PC-9 (cell line): ENCODE measurements at regions not wholly inside any gene's neighbourhood (a gene's known extent, or its start where the extent isn't known, plus 50 kb on each side); places are given as distances from the start of the nearest gene placed in this dataset.

Experiments
- BruUV-seq: library from RNA; stranded (reverse); fragments of 400-500 nt; replicated peaks from 2 replicates; lab custom pipeline; 2021; lab: Mats Ljungman, UMichigan
- CTCF ChIA-PET: fragments of 300-600 bp; sonication (Branson Sonifier 250); formaldehyde crosslinking; loops from one replicate; lab custom pipeline; 2022; ENCODE audit warnings: antibody characterized with exemption; lab: Charles Lee
- POLR2A ChIA-PET: fragments of 300-600 bp; sonication (Branson Sonifier 250); formaldehyde crosslinking; loops from one replicate; lab custom pipeline; 2022; ENCODE audit warnings: antibody characterized with exemption; ENCODE audit not compliant: unreplicated experiment; lab: Charles Lee
- DNase-seq, 2 experiments: peaks; one replicate each; pipeline versions ENCODE4 v3.0.0 to v3.0.0-alpha.2; 2015 to 2022; ENCODE audit warnings: mixed read lengths in 1 of 2
- H2AFZ ChIP-seq: fragments of 200-600 bp; sonication (generic); 2 replicates; pipeline ENCODE4 v1.8.1; 2017; ENCODE audit warnings: antibody characterized with exemption
- H3F3A ChIP-seq: fragments of 200-600 bp; sonication (generic); 2 replicates; pipeline ENCODE4 v1.8.1; 2017; ENCODE audit warnings: antibody characterized with exemption, mild to moderate bottlenecking, low read depth; ENCODE audit not compliant: insufficient read depth
- H3K27ac ChIP-seq: fragments of 200-600 bp; sonication (generic); 2 replicates; pipeline ENCODE4 v1.6.1; 2016; ENCODE audit warnings: mixed run types
- H3K27me3 ChIP-seq: fragments of 200-600 bp; sonication (generic); 2 replicates; pipeline ENCODE4 v1.6.1; 2016; ENCODE audit warnings: low read depth, mixed run types; ENCODE audit not compliant: insufficient read depth
- H3K36me3 ChIP-seq: fragments of 200-600 bp; sonication (generic); 2 replicates; pipeline ENCODE4 v1.6.1; 2016; ENCODE audit warnings: low read depth, mixed run types
- H3K4me1 ChIP-seq: fragments of 200-600 bp; sonication (generic); replicated peaks from 2 replicates; pipeline ENCODE4 v1.6.1; 2016; ENCODE audit warnings: mixed run types; ENCODE audit not compliant: insufficient read depth
- H3K4me2 ChIP-seq: fragments of 200-600 bp; sonication (generic); 2 replicates; pipeline ENCODE4 v1.6.1; 2017; ENCODE audit warnings: mixed run types
- H3K4me3 ChIP-seq: fragments of 200-600 bp; sonication (generic); 2 replicates; pipeline ENCODE4 v1.6.1; 2016; ENCODE audit warnings: mixed run types
- H3K79me2 ChIP-seq: fragments of 200-600 bp; sonication (generic); 2 replicates; pipeline ENCODE4 v1.6.1; 2017; ENCODE audit warnings: low read depth, mixed run types
- H3K9me2 ChIP-seq: fragments of 200-600 bp; sonication (generic); 2 replicates; pipeline ENCODE4 v1.8.1; 2017; ENCODE audit warnings: mild to moderate bottlenecking; ENCODE audit not compliant: insufficient read depth
- H3K9me3 ChIP-seq: fragments of 200-600 bp; sonication (generic); 2 replicates; pipeline ENCODE4 v1.8.1; 2016; ENCODE audit warnings: low read depth; ENCODE audit not compliant: insufficient read depth
- H4K20me1 ChIP-seq: fragments of 200-600 bp; sonication (generic); 2 replicates; pipeline ENCODE4 v1.8.1; 2017; ENCODE audit not compliant: insufficient read depth
- CTCF ChIP-seq: fragments of 200-600 bp; sonication (generic); conservative IDR thresholded peaks from 2 replicates; pipeline ENCODE4 v1.6.1; 2017; ENCODE audit warnings: mixed run types, antibody characterized with exemption, mild to moderate bottlenecking, moderate library complexity
- EZH2 ChIP-seq: fragments of 200-600 bp; sonication (generic); IDR thresholded peaks from 2 replicates; pipeline ENCODE4 v1.8.0; 2017; ENCODE audit warnings: antibody characterized with exemption, low read depth
- intact Hi-C: fragments of 100-400 bp; cut with micrococcal nuclease; formaldehyde crosslinking; loops from one replicate; pipeline ENCODE4 v1.10.0; 2022; ENCODE audit not compliant: unreplicated experiment

DNA sequence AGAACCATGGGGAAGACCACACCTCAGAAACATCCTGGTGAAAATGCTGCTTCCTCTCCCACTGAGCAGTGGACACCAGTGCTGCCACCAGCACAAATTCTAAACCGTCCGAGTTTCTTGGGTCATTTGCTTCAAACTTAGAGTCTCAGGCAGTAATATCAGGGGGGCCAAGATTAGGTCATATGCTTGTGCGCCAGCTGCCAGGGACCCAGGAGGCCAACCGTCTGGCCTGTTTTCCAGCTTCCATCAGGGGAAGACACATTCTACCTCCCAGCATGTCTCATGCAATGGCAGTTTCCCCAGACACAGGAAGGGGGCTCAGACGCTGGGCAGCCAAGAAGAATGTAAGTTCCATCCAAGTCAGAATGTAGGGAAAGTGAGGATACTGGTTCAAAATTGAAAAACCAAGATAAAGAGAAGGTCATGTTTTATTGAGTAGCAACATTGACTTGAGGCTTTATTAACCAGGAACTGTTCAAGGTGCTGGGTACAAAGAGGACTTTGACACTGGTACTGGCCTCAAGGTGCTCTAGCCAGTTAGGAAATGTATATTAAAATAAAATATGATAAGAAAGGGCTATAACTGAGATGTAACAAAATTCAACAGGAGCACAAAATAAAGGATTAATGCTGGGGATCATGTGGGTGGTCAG is 59.7 kb upstream of the EED start:
- intact Hi-C loops: loop anchor here (2.0 kb wide), 1 partner anchor 60 kb away; the partner anchor contains the start of gene EED
- BruUV-seq: no TSS peak
- CTCF ChIA-PET: no interaction called here

GRCh38 chr11:86183694-86184093 is 60.9 kb upstream of the EED start:
- Histone ChIP-seq H3K9me3 (no peaks in the 10 kb centered on the region; the same call in 1 of the 2 replicates), H3K79me2 (no peaks in the 10 kb centered on the region), H4K20me1 (no peaks in the 10 kb centered on the region), H3K4me3 (peak overlapping the region; percentile 29; the same call in 1 of the 2 replicates), H3K9me2 (no peaks in the 10 kb centered on the region), H3K4me2 (peak overlapping the region; percentile 72), H3K36me3 (no peaks in the 10 kb centered on the region), H2AFZ (peak overlapping the region; percentile 64; the same call in 1 of the 2 replicates), H3K27ac (peak overlapping the region; percentile 80), H3F3A (peaks cover 19% of the 10 kb centered on the region), H3K27me3 (no peaks in the 10 kb centered on the region), H3K4me1 (peaks cover 23% of the 10 kb centered on the region)
- ChIA-PET POLR2A (interaction anchor here (0.7 kb wide), 1 partner anchor 12 kb away, joined by 4 read pairs; no protein-coding TSS in a partner anchor), CTCF (interaction anchor here (1.3 to 2.2 kb wide), 2 partner anchors 10 kb away, joined by 3 to 6 read pairs; no protein-coding TSS in a partner anchor)
- peak in 1 of 2 experiments; percentile 48 for DNase-seq
- TF ChIP-seq CTCF (no peak), EZH2 (no peak)
- intact Hi-C loops: loop anchor here (2.0 kb wide), 1 partner anchor 61 kb away; the partner anchor contains the start of gene EED
- BruUV-seq: no TSS peak

More for the DNA sequence above, 59.7 kb upstream of the EED start:
- peaks cover 19% of the 10 kb centered on the region for H3F3A ChIP-seq
- POLR2A ChIA-PET: interaction anchor here (0.6 kb wide), 1 partner anchor 54 kb away, joined by 7 read pairs; no protein-coding TSS in a partner anchor
- H3K27ac ChIP-seq: no peak overlapping the region
- DNase-seq: no peak
- H3K79me2 ChIP-seq: no peaks in the 10 kb centered on the region
- no peaks in the 10 kb centered on the region for H4K20me1 ChIP-seq
- no peak overlapping the region for H3K4me3 ChIP-seq
- H3K4me1 ChIP-seq: peaks cover 23% of the 10 kb centered on the region
- TF ChIP-seq EZH2: no peak
- H3K36me3 ChIP-seq: no peaks in the 10 kb centered on the region
- no peaks in the 10 kb centered on the region; the same call in 1 of the 2 replicates for H3K9me3 ChIP-seq
- H3K9me2 ChIP-seq: no peaks in the 10 kb centered on the region
- H2AFZ ChIP-seq: no peak overlapping the region
- no peaks in the 10 kb centered on the region for H3K27me3 ChIP-seq
- no peak overlapping the region for H3K4me2 ChIP-seq

GRCh38 chr11:86182976-86183584 is 61.5 kb upstream of the EED start:
- ChIA-PET CTCF (interaction anchor here (1.3 to 2.2 kb wide), 2 partner anchors 9 to 11 kb away, joined by 3 to 6 read pairs; no protein-coding TSS in a partner anchor), POLR2A (interaction anchor here (0.6 to 0.7 kb wide), 3 partner anchors 9 to 116 kb away, joined by 4 to 9 read pairs (median 7); no protein-coding TSS in a partner anchor)
- Histone ChIP-seq H3K9me3 (no peaks in the 10 kb centered on the region; the same call in 1 of the 2 replicates), H3K4me3 (peak overlapping the region; percentile 29; the same call in 1 of the 2 replicates), H3K4me1 (peaks cover 23% of the 10 kb centered on the region), H4K20me1 (no peaks in the 10 kb centered on the region), H3K27ac (peak overlapping the region; percentile 80), H3F3A (peaks cover 19% of the 10 kb centered on the region), H3K79me2 (no peaks in the 10 kb centered on the region), H2AFZ (peak overlapping the region; percentile 64; the same call in 1 of the 2 replicates), H3K36me3 (no peaks in the 10 kb centered on the region), H3K27me3 (no peaks in the 10 kb centered on the region), H3K9me2 (no peaks in the 10 kb centered on the region), H3K4me2 (peak overlapping the region; percentile 72)
- no TSS peak for BruUV-seq
- DNase-seq: peak; percentile 88 to 98
- TF ChIP-seq CTCF (no peak), EZH2 (no peak)
- intact Hi-C loops: no loop called here
